ENCODE measurements at regions not wholly inside any gene's neighbourhood (a gene's known extent, or its start where the extent isn't known, plus 50 kb on each side); places are given as distances from the start of the nearest gene placed in this dataset.

- WGBS: 47% methylated on average over 1 of the region's 1 CpG
- no peaks in the 10 kb centered on the region for H3K27me3 ChIP-seq
- no peak for DNase-seq (ENCODE audit: low spot score in 2 of 2)
- no peak overlapping the region for H3K4me3 ChIP-seq
- TF ChIP-seq, protein P1, sequence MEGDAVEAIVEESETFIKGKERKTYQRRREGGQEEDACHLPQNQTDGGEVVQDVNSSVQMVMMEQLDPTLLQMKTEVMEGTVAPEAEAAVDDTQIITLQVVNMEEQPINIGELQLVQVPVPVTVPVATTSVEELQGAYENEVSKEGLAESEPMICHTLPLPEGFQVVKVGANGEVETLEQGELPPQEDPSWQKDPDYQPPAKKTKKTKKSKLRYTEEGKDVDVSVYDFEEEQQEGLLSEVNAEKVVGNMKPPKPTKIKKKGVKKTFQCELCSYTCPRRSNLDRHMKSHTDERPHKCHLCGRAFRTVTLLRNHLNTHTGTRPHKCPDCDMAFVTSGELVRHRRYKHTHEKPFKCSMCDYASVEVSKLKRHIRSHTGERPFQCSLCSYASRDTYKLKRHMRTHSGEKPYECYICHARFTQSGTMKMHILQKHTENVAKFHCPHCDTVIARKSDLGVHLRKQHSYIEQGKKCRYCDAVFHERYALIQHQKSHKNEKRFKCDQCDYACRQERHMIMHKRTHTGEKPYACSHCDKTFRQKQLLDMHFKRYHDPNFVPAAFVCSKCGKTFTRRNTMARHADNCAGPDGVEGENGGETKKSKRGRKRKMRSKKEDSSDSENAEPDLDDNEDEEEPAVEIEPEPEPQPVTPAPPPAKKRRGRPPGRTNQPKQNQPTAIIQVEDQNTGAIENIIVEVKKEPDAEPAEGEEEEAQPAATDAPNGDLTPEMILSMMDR (IDR thresholded peaks at IDR 0.05): no peak
- no peak for TF ChIP-seq POLR2AphosphoS5 (IDR thresholded peaks at IDR 0.05)
- TF ChIP-seq POLR2A (IDR thresholded peaks at IDR 0.05): no peak
- TF ChIP-seq EP300 (IDR thresholded peaks at IDR 0.05): no peak
- peaks cover 16% of the 10 kb centered on the region for H3K4me1 ChIP-seq
- no peaks in the 10 kb centered on the region for H3K36me3 ChIP-seq
- H3K27ac ChIP-seq: no peak overlapping the region
- H3K9me3 ChIP-seq: no peaks in the 10 kb centered on the region
Measured at GRCh38 chr3:178381971-178382448, 154.2 kb upstream of the KCNMB2 start.

DNA sequence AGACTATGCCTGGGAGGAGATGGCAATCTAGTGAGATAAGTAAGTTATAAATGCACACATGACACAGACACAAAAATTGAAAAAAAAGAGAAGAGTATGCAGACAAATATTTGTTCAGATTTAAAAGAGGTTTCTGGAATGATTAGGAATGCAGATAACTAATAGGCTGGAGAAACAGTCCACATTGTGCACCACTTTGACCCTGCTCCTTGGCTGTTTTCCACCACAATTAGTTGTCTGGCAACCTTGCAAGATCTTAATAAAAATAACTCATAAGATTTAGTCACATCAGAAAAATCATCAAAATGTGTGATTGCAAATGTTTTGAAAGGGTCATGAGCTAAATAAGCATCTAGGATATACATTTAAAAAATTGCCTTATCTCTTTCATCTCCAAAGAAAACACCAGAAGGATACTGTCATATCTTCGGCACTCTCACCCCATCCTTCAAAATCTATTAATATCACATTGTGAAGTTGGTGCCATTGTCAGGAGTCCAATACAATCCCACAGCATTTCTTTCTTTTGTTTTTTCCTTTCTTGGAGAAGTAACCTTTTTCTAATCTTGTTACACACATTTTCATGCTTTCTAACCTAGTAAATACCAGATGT lies 153.7 kb upstream of the KCNMB2 start:
- whole genome bisulfite sequencing: 17% methylated on average over 1 of the region's 1 CpG
- TF ChIP-seq POLR2A (IDR thresholded peaks at IDR 0.05) (no peak), POLR2AphosphoS5 (IDR thresholded peaks at IDR 0.05) (no peak), EP300 (IDR thresholded peaks at IDR 0.05) (no peak)
- TF ChIP-seq, protein P1 (IDR thresholded peaks at IDR 0.05): no peak
- H3K4me3 ChIP-seq: no peak overlapping the region
- no peaks in the 10 kb centered on the region for H3K9me3 ChIP-seq
- no peak for DNase-seq (ENCODE audit: low spot score in 2 of 2)
- no peaks in the 10 kb centered on the region for H3K27me3 ChIP-seq
- H3K4me1 ChIP-seq: peaks cover 16% of the 10 kb centered on the region
- no peaks in the 10 kb centered on the region for H3K36me3 ChIP-seq
- no peak overlapping the region for H3K27ac ChIP-seq

GRCh38 chr3:178384321-178385230 lies 151.7 kb upstream of the KCNMB2 start:
- H3K4me3 ChIP-seq: no peak overlapping the region
- no peak for DNase-seq (ENCODE audit: low spot score in 2 of 2)
- H3K4me1 ChIP-seq: peaks cover 16% of the 10 kb centered on the region

GRCh38 chr3:178385280-178385952 lies 150.8 kb upstream of the KCNMB2 start:
- peaks cover 16% of the 10 kb centered on the region for H3K4me1 ChIP-seq
- H3K36me3 ChIP-seq: no peaks in the 10 kb centered on the region
- no peak for DNase-seq (ENCODE audit: low spot score in 2 of 2)
- no peaks in the 10 kb centered on the region for H3K27me3 ChIP-seq
- 59% methylated on average over 5 of the region's 5 CpGs for WGBS
- H3K4me3 ChIP-seq: no peak overlapping the region
- TF ChIP-seq, protein P1 (IDR thresholded peaks at IDR 0.05): peak; percentile 75 to 82
- no peak for TF ChIP-seq POLR2AphosphoS5 (IDR thresholded peaks at IDR 0.05)
- no peak overlapping the region for H3K27ac ChIP-seq
- H3K9me3 ChIP-seq: no peaks in the 10 kb centered on the region

More at GRCh38 chr3:178384321-178385230, 151.7 kb upstream of the KCNMB2 start:
- WGBS: 56% methylated on average over 8 of the region's 8 CpGs
- Histone ChIP-seq H3K27me3 (no peaks in the 10 kb centered on the region), H3K36me3 (no peaks in the 10 kb centered on the region), H3K27ac (no peak overlapping the region), H3K9me3 (no peaks in the 10 kb centered on the region)
- no peak for TF ChIP-seq POLR2AphosphoS5 (IDR thresholded peaks at IDR 0.05)
- no peak for TF ChIP-seq EP300 (IDR thresholded peaks at IDR 0.05)
- TF ChIP-seq, protein P1 (IDR thresholded peaks at IDR 0.05): no peak
- TF ChIP-seq POLR2A (IDR thresholded peaks at IDR 0.05): no peak

DNA sequence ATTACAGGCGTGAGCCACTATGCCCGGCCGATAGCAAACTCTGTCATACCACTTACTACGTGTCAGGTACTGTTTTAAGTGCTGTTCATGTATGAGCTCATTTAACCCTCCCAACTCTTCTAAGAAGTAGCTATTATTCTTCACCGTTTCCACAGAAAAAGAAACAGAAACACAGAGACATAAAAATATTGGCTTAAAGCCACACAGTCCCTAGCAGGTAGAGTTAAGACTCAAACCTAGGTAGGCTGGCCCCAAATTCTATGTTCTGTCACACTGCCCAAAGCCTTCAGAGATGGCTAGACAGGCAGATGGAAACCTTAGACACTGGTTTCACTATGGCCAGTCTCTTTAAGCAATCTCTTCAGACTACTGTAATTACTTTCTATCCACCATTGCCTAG lies 149.8 kb upstream of the KCNMB2 start:
- DNase-seq (ENCODE audit: low spot score in 2 of 2): no peak
- Histone ChIP-seq H3K4me1 (peaks cover 16% of the 10 kb centered on the region), H3K9me3 (no peaks in the 10 kb centered on the region), H3K4me3 (no peak overlapping the region), H3K27ac (no peak overlapping the region), H3K27me3 (no peaks in the 10 kb centered on the region), H3K36me3 (no peaks in the 10 kb centered on the region)
- WGBS: 77% methylated on average over 5 of the region's 5 CpGs
- TF ChIP-seq POLR2A (IDR thresholded peaks at IDR 0.05) (no peak), POLR2AphosphoS5 (IDR thresholded peaks at IDR 0.05) (no peak), EP300 (IDR thresholded peaks at IDR 0.05) (no peak)
- TF ChIP-seq, protein P1 (IDR thresholded peaks at IDR 0.05): no peak
